Activated T-cell treated with anti-CD3 and anti-CD28 coated beads for 48 hours (primary cell): ENCODE measurements at regions not wholly inside any gene's neighbourhood (a gene's known extent, or its start where the extent isn't known, plus 50 kb on each side); places are given as distances from the start of the nearest gene placed in this dataset.

Source experiments
- DNase-seq: peaks from one replicate; pipeline ENCODE4 v3.0.0-alpha.2; 2020; ENCODE audit warnings: low read depth

DNA sequence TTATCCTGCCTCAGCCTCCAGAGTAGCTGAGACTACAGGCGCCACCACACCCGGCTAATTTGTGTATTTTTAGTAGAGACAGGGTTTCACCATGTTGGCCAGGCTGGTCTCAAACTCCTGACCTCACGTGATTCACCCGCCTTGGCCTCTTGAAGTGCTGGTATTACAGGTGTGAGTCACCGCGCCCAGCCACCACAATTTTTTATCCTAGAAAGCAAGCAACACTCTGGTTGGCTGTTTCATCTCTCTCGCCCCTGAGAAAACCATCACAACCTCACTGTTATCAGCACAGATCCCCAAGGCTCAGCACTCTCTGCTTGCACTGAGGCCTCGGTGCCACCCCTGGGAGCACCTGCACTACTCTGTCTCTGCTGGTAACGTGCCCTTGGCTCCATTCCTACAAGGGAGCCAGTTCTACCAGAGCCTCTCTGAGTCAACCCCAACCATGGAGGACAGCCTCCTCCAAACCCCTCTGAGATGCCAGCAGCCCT lies 134.8 kb upstream of the AGAP1 start:
- peak; percentile 5 for DNase-seq

DNA sequence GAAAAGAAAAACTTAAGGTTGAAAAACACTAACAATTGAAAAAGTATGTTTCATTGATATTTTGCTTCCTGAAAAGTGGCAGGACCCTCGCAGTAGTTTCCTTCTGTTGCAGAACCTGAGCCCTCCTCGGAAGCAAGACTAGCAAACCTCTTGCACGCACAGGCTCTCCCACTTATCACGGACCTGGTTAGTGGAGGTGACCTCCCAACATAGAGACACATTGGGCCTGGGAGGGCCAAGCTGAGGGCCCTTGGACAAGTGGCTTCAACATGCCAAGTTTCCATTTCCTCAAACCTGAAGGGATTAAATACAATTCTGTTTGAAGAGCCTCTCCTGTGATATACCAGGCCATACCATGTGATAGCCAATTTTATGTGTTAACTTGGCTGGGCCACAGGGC lies 133.4 kb upstream of the AGAP1 start:
- DNase-seq = no peak

DNA sequence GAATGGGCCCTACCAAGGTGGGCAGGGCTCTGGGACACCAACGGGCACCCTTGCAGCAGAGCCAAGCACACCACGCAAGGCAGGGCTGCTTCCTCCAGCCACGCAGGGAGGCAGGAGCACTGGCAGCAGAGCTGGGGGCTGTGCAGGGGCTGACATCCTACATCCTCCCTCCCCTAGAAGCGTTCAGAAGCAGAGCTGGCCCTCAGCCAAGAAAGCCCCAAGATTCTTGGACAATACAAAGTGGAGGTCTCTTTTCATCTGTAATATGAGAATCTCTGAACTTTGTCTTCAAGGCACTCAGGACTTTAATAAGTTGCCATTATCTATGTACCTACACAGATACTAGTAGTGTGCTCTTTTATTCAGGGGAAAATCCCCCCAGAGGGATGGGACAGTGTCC lies 128.1 kb upstream of the AGAP1 start:
- no peak for DNase-seq

DNA sequence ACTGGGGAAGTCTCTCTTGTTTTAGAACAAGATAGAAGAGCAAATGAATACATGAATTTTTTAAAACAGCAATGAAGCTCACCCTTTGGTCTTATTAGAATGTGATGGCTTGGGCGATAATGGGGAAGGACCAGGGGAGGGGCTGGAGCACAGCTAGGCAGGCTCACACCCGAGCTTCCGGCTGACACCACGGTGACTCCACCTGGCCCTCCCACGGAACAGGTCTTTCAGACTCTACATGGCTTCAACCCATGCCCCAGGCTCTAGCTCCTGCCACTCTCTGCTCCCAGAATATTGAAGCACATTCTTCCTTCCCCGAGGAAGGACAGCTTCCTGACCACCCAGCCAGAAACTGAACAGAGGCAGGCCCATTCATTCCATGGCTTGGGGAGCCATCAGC lies 127.5 kb upstream of the AGAP1 start:
- DNase-seq = no peak

DNA sequence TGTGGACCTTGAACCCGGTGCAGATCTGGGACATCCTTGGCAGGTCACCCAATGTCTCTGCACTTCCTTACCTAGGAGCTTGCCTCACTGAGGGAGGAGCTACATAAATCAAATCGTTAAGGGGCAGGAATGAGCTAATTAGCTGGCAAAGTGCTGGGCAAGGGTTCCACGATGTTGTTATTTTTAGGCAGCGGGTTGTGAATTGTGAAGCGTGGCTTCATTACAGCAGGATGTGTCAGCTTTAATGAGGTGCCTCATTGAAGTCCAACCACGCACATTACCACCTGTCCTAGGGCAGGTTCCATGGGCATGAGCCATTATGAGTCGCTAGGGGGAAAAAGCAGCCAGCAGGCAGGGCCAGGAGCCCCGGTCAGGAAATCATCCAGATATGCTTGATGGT lies 127.0 kb upstream of the AGAP1 start:
- no peak for DNase-seq

DNA sequence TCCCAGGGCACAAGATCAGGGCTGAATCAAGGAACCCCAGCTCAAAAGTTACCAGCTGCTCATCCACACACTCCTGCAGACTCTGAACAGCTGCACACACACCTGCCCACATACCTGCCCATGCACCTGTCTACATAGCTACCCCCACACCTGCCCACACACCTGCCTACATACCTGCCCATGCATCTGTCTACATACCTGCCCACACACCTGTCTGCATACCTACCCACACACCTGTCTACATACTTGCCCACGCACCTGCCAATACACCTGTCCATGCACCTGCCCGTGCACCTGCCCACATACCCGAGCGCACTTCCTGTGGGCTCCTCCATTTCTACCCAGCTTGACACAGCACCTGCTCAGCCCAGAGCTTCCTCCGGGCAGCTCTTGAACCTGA lies 122.8 kb upstream of the AGAP1 start:
- DNase-seq = no peak

DNA sequence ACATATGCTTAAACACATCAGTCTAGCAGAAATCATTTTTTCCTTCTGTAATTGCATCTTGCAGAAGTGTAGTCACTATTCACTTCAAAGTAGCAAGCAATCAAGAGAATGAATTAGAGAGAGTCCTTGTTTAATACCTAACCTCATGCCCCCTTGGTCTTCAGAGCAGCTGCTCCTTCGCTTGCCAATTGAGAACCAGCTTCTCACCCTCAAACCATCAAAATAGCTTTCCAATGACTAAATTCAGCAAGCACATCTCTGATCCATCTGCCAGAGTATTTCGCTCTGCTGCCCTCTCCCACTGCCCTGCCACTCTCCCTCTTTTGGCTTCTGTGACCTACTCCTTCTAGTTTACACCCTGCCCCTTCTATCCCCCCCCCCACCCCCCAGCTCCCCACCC lies 120.7 kb upstream of the AGAP1 start:
- no peak for DNase-seq

DNA sequence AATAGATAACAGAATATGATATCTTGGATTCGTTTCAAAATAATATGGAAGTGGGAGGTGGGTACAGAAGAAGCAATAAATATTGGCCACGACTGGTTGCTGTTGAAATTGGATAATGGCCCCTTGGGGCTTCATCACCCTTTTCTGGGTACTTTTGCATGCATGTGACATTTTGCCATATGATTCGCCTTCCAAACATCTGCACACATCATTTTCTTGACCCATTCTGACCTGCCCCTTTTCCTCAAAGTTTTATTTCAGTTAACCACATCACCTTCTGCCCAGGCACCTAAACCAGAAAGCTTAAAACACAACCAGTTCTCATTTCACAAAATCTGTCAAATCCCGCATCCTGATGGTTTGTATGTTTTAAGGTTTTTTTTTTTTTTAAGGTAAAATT lies 116.7 kb upstream of the AGAP1 start:
- DNase-seq = no peak

DNA sequence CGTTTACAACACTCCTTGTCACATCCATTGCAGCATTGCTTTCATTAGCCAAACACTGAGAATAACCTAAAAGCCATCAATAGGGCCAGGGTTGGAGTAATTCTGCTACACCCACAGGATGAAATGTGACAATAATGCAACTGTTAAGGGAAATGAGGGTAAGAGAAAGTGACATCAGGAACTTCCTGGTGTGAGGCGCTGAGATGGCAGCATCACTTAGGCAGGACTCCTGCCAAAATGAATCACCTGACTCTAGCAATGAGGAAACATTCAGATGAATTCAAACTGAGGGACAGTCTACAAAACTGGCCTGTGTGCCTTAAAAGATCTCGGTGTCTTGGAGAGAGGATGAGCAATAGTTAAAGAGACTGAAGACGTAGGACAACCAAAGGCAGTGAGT lies 115.6 kb upstream of the AGAP1 start:
- no peak for DNase-seq

DNA sequence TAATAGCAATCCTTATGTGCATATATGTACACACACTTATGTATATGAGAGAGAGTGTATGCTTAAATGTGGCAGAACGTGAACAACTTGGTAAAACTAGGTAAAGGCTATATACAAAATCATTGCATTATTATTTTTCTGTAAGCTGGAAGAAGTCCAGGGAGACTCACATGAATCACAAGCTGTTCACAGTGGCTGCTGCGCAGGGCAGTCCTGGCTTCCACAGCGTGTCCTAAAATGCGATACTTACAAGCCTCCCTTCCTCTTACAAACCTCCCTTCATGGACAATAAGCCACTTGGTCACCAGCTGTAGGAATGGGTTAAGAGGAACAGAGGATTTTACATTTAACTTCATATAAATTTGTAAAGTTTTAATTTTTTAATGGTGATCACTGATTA lies 114.9 kb upstream of the AGAP1 start:
- DNase-seq = no peak

DNA sequence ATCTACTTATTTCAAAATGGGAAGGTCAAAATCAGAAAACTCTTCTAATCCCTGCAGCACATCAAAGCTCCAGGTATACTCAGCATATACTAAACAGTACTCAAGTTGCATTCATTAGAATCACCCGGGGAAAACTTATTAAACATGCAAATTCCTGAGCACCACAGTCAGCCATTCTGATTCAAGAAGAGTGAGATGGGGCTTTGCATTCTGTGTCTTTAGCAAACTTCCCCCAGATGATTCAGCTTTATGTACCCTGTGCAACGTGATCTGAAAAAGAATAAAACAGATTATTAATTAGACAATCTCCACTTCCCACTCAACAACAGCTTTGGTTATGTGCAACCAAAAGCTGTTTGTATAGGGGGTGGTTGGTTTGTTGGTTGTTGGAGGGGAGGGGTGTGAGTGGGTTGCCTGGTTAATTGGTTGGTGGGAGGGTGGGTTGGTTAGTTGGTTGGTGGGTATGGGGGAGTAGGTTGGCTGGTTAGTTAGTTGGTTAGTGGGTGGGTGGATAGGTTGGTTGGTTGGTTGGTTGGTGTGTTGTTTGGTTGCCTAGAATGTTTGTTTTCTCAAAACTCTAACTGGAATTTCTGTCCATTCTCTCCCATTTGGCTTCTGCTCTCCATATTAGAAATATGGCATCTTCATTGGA lies 112.5 kb upstream of the AGAP1 start:
- DNase-seq = no peak

DNA sequence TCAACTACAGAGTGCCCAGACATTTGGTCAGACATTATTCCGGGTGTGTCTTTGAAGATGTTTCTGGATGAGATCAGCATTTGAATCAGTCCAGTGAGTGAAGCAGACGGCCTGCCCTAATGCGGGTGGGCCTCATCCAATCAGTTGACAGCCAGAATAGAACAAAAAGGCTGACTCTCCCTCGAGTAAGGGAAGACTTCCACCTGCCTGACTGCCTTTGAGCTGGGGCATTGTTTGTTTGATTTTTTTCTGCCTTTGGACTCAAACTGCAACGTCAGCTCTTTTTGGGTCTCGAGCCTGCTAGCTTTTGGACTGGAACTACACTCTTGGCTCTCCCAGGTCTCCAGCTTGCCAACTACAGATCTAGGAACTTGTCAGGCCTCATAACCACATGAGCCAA lies 111.7 kb upstream of the AGAP1 start:
- no peak for DNase-seq

DNA sequence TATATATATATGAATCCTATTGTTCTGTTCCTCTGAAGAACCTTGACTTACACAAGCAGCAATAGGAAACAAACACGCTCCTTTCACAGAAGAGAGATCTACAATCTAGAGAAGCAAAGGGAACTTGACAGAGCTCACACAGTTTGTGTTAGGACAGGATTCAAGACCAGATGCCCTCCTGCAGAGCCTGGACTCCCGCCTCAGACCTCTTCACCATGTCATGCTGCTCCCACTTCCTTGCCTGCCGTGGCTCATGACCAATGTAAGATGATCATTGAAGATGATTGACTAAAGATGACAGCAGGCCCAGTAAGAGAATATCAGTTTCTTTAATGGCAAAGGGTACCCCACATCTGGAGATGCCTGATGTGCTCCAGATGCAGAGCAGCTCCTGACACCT lies 111.2 kb upstream of the AGAP1 start:
- no peak for DNase-seq

DNA sequence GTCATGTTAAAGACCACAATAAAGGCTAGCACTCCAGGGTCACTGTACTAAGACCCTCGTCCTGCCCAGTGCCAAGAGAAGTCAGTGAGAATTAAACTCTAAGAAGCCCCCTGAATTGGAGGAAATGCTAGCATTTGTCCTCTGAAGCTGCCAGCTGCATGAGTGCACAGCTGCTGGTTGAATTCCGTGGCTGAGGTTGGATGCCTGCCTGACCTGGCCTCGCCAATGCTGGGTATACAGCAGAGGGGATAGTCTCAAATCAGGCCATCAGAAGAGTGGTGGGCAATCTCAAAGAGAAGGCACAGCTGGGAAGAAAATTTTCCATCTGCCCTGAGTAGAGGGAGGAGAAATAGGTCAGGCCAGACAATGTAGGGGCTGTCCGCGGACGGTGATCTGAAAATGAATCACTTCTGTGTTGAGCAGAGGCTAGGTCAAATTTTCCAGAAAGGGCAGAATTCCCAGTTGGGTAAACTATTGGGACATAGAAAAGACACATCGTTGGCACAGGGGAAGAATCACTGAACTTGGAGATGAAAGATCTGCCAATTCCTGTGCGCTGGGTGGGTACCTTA lies 110.5 kb upstream of the AGAP1 start:
- DNase-seq = no peak

DNA sequence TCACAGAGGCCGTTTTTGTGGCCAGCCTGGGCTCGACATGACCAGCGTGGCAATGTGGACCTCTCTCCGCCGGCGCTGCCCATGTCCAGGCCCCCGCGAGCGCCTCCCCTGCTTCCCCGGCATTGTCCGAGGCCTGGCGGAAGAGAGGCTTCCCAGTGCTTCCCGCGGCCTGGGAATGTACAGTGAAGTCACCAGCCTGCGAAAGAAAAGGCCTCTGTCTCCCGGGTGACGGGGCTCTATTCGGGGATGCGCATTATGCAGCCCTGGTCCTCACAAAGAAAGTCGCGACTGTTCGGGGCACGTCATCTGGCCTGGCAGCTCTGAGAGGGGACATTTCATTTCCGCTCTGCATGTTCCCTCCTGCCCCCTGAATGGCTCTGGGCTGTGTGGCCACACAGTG lies 109.2 kb upstream of the AGAP1 start:
- no peak for DNase-seq

DNA sequence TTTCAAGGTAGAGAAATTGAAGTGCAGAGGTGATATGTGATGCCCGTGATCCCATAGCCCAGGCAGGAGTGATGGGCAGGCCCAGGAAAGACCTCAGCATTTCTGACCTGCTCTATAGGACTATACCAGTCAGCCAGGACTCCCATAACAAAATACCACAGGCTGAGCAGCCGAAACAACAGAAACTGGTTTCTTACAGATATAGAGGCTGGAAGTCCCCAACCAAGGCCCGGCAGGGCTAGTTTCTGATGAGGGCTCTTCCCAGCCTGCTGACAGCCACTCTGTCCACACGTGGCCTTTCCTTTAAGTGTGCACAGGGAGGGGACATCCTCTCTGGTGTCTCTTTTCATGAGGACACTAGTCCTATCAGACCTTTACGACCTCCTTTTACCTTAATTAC lies 104.2 kb upstream of the AGAP1 start:
- DNase-seq = no peak

DNA sequence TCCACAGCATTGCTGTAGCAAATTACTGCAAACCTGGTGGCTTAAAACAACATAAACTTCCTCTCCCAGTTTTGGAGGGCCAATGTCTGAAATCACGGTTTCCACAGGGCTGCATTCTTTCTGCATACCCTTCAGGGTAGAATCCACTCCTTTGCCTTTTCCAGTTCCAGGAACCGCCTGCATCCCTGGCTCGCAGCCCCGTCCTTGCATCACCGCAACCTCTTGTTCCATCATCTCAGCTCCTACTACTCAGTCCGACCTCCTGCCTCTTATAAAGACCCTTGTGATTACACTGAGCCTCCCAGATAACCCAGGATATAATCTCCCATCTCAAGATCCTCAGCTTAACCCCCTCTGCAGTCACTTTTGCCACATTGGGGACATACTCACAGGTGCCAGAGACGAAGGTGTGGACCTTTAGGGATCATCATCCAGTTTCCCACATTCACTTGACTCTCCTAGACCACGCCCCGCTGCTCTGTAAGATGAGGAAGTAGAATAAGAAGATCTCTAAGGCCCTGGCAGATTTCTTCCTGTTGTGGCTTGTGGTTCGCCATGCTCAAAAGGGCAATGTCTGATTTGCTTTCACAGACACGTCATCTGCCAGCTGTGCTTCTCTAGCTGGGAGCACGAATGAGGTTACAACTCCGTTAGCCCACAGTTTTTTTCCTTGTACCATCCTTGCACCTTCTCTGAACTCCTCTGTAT lies 103.6 kb upstream of the AGAP1 start:
- DNase-seq = peak; percentile 12

DNA sequence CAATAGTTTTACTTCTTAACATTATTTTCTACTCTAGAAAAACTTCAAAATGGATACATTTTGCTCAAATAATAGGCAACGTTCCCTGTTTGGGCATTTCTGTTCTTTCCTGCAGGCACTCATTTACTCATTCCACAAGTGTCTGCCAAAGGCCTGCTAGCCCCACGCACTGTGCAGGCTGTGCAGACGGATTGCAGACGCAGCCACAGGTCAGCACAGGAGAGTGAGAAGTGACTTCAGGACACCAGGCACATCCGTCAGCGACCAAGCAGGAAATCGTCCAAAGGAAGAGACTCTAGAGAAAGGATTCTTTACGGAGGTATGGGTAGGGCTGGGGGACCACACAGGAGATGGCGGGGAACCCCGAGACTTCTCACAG lies 103.0 kb upstream of the AGAP1 start:
- no peak for DNase-seq

DNA sequence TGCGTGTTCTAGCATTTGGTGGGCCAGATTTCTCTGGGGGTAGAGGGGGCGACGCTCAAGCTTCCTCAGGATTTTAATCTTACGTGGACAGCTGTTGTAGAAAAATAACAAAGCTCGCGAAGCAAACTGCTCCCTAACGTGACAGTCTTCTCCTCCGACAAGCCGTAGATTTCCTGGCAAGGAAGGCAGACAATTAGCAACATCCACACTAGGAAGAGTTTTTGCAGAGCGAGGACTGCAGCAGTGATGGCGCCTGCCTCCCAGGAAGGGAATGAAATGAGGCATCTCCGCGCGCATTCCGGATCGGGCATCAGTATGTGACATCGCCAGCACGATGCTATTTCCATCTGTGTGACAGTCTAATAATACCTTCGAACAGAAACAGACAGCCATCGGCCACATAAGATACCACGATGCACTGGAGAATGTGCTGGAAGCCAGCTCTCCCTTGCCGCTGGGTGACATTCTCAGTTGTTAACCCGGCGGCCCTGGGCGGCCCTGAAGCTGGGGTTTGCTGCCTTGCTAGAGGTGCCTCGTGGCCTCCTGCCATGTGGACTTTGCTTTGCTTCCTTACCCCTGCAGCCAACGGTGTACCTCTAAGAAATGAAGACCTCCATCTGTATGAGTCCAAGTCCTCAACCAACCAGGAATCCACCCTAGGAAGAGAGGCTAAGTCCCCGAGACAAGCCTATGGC lies 101.8 kb upstream of the AGAP1 start:
- no peak for DNase-seq

DNA sequence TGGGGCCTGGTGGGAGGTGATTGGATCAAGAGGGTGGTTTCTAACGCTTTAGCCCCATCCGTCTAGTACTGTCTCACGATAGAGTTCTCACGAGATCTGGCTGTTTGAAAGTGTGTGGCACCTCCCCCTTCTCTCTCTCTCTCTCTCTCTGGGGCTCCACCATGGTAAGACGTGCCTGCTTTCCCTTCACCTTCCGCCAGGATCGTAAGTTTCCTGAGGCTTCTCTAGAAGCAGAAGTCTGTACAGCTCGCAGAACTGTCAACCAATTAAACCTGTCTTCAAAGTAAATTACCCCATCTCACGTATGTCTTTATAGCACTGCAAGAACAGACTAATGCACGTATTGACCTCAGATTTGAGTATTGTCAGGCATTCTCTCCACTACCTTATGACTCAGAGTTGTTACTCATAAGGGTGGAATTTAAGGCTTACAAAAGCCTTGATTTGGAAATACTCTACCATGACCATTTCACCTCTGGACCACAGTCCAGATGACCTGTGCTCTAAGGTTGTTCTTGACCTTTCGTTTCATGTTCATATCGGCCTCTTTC lies 99.5 kb upstream of the AGAP1 start:
- no peak for DNase-seq

DNA sequence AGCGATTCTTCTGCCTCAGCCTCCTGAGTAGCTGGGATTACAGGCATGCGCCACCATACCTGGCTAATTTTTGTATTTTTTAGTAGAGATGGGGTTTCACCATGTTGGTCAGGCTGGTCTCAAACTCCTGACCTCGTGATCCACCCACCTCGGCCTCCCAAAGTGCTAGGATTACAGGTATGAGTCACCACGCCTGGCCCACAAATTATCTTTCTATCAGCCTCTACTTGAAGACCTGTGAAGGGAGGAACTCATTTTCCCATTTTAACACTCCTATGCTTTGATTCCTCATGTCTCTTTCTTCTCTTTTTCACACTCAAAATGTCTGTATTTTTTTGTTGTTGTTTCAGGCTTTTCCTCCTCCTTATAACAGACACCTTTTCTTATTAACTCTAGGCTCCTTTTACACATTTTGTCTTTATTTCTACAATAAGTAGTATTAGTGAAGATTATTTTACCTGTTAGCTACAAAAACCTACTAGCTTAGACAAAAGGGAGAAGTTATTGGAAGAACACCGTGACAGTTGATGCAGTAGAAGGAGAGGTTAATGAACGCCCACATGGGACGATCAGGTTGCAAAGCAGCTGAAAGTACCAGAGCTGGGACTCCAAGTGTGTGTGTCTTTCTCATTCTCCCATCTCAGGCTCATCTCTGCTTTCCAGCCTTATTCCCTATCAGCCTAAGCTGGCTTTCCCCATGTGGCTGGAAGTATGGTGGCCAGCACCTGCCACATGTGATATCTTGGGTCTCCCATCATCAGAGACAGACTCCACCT lies 97.6 kb upstream of the AGAP1 start:
- DNase-seq = no peak

DNA sequence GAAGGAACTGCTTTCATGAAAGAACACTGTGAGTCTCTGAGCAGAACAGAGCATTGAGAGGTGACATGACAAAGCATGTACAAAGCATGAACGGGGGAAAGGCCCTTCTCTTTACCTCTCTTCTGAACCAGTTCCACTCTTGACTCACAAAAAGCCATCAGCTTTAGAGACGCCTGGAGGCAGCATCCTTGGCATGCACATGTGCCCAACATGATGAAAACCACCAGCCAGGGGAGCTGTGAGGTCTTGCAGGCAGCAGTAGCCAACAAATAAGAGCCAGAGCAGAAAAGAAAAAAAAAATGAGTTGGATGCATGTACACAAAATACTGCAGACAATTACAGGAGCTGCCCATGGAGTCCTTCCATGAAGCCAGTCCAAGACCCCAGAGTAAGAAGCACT lies 95.5 kb upstream of the AGAP1 start:
- no peak for DNase-seq
